PFSK-1 (cell line): ENCODE measurements at regions not wholly inside any gene's neighbourhood (a gene's known extent, or its start where the extent isn't known, plus 50 kb on each side); places are given as distances from the start of the nearest gene placed in this dataset.

Experiments used
- FOXP2 ChIP-seq: optimal IDR thresholded peaks from 2 replicates; pipeline ENCODE3; 2011; ENCODE audit warnings: borderline replicate concordance, control low read depth, inconsistent platforms; ENCODE audit not compliant: insufficient read depth; ENCODE audit errors: extremely low read length, extremely low read depth
- POLR2AphosphoS5 ChIP-seq: IDR thresholded peaks from 2 replicates; pipeline ENCODE4 v1.6.1; 2012; ENCODE audit warnings: low read depth, mild to moderate bottlenecking, control low read depth, low read length, moderate library complexity
- REST ChIP-seq, 2 experiments: IDR thresholded peaks; 2 replicates each; pipeline versions ENCODE4 v1.6.1 to v1.8.0; 2011 to 2012; ENCODE audit warnings: low read depth in 2 of 2, low read length in 2 of 2, control low read depth in 1 of 2, inconsistent platforms in 1 of 2, mild to moderate bottlenecking in 1 of 2, moderate library complexity in 1 of 2; ENCODE audit not compliant: insufficient read depth in 1 of 2
- SIN3A ChIP-seq: IDR thresholded peaks from 2 replicates; pipeline ENCODE4 v1.6.1; 2012; ENCODE audit warnings: mild to moderate bottlenecking, low read length, moderate library complexity, borderline replicate concordance; ENCODE audit not compliant: insufficient read depth
- TAF1 ChIP-seq: IDR thresholded peaks from 2 replicates; pipeline ENCODE4 v1.6.1; 2012; ENCODE audit warnings: low read length, control low read depth, borderline replicate concordance; ENCODE audit not compliant: insufficient read depth

GRCh38 chr5:5626412-5626811 is 203.9 kb downstream of the ICE1 start:
- no peak for TF ChIP-seq POLR2AphosphoS5
- no peak for TF ChIP-seq SIN3A
- no peak for TF ChIP-seq TAF1
- no peak for TF ChIP-seq FOXP2

GRCh38 chr5:5625491-5625890 is 203.0 kb downstream of the ICE1 start:
- TF ChIP-seq SIN3A = no peak
- no peak for TF ChIP-seq TAF1
- no peak for TF ChIP-seq REST (IDR thresholded peaks at IDR 0.05; ENCODE audit: insufficient read depth in 1 of 2, low read depth in 2 of 2, low read length in 2 of 2)
- TF ChIP-seq FOXP2 = no peak
- TF ChIP-seq POLR2AphosphoS5 = no peak

GRCh38 chr5:5623397-5623796 is 200.9 kb downstream of the ICE1 start:
- TF ChIP-seq SIN3A = no peak
- TF ChIP-seq REST (IDR thresholded peaks at IDR 0.05; ENCODE audit: insufficient read depth in 1 of 2, low read depth in 2 of 2, low read length in 2 of 2) = no peak
- no peak for TF ChIP-seq FOXP2
- no peak for TF ChIP-seq TAF1
- TF ChIP-seq POLR2AphosphoS5 = no peak

GRCh38 chr5:5622806-5623205 is 200.3 kb downstream of the ICE1 start:
- TF ChIP-seq REST (IDR thresholded peaks at IDR 0.05; ENCODE audit: insufficient read depth in 1 of 2, low read depth in 2 of 2, low read length in 2 of 2) (no peak), SIN3A (no peak), FOXP2 (no peak), TAF1 (no peak), POLR2AphosphoS5 (no peak)

- TF ChIP-seq REST (IDR thresholded peaks at IDR 0.05; ENCODE audit: insufficient read depth in 1 of 2, low read depth in 2 of 2, low read length in 2 of 2) = no peak
- no peak for TF ChIP-seq TAF1
- TF ChIP-seq POLR2AphosphoS5 = no peak
Observed at GRCh38 chr5:5619546-5619945, 197.1 kb downstream of the ICE1 start.
